Panc1 (cell line): ENCODE measurements at regions not wholly inside any gene's neighbourhood (a gene's known extent, or its start where the extent isn't known, plus 50 kb on each side); places are given as distances from the start of the nearest gene placed in this dataset.

Source experiments
- POLR2AphosphoS5 ChIP-seq: IDR thresholded peaks from 2 replicates; pipeline ENCODE4 v1.6.1; 2012; ENCODE audit warnings: mild to moderate bottlenecking, low read depth, low read length, moderate library complexity
- SIN3A ChIP-seq: IDR thresholded peaks from 2 replicates; pipeline ENCODE4 v1.6.1; 2012; ENCODE audit warnings: low read depth, mild to moderate bottlenecking, low read length, moderate library complexity, borderline replicate concordance; ENCODE audit not compliant: insufficient read depth
- TCF7L2 ChIP-seq: IDR thresholded peaks from 2 replicates; pipeline ENCODE4 v1.6.1; 2011; ENCODE audit warnings: mild to moderate bottlenecking, low read depth, low read length, inconsistent platforms
- TF ChIP-seq, protein P1 (sequence below): fragments of 450-650 bp; IDR thresholded peaks from 2 replicates; pipeline ENCODE4 v1.5.1; 2017; ENCODE audit warnings: mild to moderate bottlenecking
- TF ChIP-seq, protein P2 (sequence below), 2 experiments: IDR thresholded peaks; 2 replicates each; pipeline ENCODE4 v1.6.1; 2011 to 2012; ENCODE audit warnings: low read depth in 2 of 2, control low read depth in 1 of 2, low read length in 1 of 2, mild to moderate bottlenecking in 1 of 2, moderate library complexity in 1 of 2; ENCODE audit not compliant: insufficient read depth in 1 of 2

DNA sequence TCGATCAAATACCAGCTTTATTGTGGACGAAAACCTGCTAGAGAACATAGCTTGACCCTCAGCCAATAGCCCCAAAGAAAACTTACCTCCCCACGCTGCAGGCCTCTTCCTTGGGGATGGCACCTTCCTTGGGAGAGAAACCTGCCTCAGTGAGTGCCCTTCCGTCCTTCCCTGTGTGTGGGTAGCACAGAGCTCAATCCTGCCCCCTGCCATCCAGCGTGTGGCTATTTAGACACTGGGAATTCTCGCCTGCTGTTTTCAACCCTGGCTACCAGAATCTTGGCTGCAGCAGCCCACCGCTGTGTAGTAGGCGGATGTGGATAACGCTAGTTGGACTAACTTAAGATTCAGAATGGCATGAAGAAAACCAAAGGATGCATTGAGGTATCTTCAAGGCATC, 238.2 kb downstream of the TEX36 start:
- TF ChIP-seq, protein P1, sequence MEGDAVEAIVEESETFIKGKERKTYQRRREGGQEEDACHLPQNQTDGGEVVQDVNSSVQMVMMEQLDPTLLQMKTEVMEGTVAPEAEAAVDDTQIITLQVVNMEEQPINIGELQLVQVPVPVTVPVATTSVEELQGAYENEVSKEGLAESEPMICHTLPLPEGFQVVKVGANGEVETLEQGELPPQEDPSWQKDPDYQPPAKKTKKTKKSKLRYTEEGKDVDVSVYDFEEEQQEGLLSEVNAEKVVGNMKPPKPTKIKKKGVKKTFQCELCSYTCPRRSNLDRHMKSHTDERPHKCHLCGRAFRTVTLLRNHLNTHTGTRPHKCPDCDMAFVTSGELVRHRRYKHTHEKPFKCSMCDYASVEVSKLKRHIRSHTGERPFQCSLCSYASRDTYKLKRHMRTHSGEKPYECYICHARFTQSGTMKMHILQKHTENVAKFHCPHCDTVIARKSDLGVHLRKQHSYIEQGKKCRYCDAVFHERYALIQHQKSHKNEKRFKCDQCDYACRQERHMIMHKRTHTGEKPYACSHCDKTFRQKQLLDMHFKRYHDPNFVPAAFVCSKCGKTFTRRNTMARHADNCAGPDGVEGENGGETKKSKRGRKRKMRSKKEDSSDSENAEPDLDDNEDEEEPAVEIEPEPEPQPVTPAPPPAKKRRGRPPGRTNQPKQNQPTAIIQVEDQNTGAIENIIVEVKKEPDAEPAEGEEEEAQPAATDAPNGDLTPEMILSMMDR, result no peak
- TF ChIP-seq, protein P2, sequence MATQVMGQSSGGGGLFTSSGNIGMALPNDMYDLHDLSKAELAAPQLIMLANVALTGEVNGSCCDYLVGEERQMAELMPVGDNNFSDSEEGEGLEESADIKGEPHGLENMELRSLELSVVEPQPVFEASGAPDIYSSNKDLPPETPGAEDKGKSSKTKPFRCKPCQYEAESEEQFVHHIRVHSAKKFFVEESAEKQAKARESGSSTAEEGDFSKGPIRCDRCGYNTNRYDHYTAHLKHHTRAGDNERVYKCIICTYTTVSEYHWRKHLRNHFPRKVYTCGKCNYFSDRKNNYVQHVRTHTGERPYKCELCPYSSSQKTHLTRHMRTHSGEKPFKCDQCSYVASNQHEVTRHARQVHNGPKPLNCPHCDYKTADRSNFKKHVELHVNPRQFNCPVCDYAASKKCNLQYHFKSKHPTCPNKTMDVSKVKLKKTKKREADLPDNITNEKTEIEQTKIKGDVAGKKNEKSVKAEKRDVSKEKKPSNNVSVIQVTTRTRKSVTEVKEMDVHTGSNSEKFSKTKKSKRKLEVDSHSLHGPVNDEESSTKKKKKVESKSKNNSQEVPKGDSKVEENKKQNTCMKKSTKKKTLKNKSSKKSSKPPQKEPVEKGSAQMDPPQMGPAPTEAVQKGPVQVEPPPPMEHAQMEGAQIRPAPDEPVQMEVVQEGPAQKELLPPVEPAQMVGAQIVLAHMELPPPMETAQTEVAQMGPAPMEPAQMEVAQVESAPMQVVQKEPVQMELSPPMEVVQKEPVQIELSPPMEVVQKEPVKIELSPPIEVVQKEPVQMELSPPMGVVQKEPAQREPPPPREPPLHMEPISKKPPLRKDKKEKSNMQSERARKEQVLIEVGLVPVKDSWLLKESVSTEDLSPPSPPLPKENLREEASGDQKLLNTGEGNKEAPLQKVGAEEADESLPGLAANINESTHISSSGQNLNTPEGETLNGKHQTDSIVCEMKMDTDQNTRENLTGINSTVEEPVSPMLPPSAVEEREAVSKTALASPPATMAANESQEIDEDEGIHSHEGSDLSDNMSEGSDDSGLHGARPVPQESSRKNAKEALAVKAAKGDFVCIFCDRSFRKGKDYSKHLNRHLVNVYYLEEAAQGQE (IDR thresholded peaks at IDR 0.05; ENCODE audit: insufficient read depth in 1 of 2, low read depth in 2 of 2, low read length in 1 of 2), result no peak
- no peak for TF ChIP-seq POLR2AphosphoS5
- no peak for TF ChIP-seq TCF7L2
- no peak for TF ChIP-seq SIN3A
